ENCODE measurements at regions not wholly inside any gene's neighbourhood (a gene's known extent, or its start where the extent isn't known, plus 50 kb on each side); places are given as distances from the start of the nearest gene placed in this dataset.
A peak's percentile ranks its signal among the peaks of the same experiment; 100 is the strongest.

DNA sequence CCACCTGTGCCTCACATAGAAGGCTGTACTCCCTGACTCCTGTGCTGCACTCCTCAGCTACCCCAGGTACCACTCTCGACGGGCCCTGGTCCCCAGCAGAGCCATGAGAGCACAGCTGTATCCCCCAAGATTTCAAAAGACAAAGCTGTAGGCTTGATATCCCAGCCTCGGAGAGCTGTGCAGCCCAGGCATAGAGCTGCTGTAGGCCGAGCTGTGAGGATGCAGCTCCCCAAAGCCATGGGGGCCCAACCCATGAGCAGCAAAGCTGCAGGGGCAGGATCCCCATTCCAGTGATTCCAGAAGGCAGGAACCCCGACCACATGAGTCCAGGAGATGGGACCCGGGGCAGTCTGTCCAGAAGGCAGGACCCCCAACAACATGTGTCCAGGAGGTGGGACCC, 123.8 kb upstream of the CBLN2 start:
- H3K27me3 ChIP-seq (replicated peaks in 1 of 2; ENCODE audit: control insufficient read depth in 2 of 2, extremely low read depth in 1 of 2, insufficient read depth in 2 of 2, low read length in 1 of 2) = no peaks in the 10 kb centered on the region
- POLR2A ChIA-PET = no interaction called here
- H3K36me3 ChIP-seq (ENCODE audit: control insufficient read depth in 2 of 2, extremely low read depth in 1 of 2, insufficient read depth in 1 of 2, low read length in 1 of 2) = no peaks in the 10 kb centered on the region
- no peak overlapping the region for H3K27ac Mint-ChIP-seq
- peaks cover 4 to 7% (median 5%) of the 10 kb centered on the region in 3 donors for H3K9me3 Mint-ChIP-seq
- no peaks in the 10 kb centered on the region for H3K27me3 Mint-ChIP-seq
- H3K4me1 ChIP-seq (ENCODE audit: control insufficient read depth in 1 of 2, extremely low read depth in 1 of 2, insufficient read depth in 2 of 2, low read length in 2 of 2) = no peaks in the 10 kb centered on the region
- WGBS (ENCODE audit: insufficient coverage) = 77% methylated on average over 6 of the region's 6 CpGs
- no peaks in the 10 kb centered on the region for H3K9me3 ChIP-seq
- H3K4me3 Mint-ChIP-seq = no peak overlapping the region
- H3K4me1 Mint-ChIP-seq = no peaks in the 10 kb centered on the region
- H3K36me3 Mint-ChIP-seq = no peaks in the 10 kb centered on the region
- CTCF ChIA-PET = no interaction called here
- ATAC-seq (replicated peaks in 1 of 4) = no peak
- H3K4me3 ChIP-seq (ENCODE audit: control insufficient read depth in 1 of 2, extremely low read depth in 1 of 2, low read length in 1 of 2) = no peak overlapping the region
- H3K27ac ChIP-seq (ENCODE audit: low read length) = no peak overlapping the region
- no peak for DNase-seq

DNA sequence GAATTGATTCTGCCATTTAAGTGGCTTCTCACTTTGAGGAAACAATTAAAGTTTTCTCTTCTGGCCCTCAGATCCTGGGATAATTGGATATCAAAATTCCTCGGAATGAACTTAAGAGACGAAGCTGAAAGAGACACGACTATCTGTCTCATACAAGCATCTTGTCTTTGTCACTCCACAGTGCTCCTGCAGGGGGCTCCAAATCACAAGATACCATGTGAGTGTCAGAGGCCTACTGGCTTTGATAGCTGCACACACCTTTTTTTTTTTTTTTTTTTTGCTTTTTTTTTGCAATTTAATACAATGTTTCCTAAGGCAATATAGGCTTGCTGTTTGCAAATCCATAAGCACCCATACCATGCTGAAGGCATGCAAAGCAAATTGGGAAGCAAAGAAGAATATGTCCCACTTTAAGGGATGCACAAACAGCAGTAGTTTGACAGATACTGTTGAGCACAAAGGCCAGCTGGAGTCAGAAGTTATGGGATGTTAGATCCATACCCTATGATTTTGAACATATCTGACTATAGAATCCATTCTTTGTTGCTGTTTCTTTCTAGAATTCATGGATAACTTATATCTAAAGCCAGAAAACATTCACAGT, 109.0 kb upstream of the CBLN2 start:
- ChIA-PET POLR2A (no interaction called here), CTCF (no interaction called here)
- no peaks in the 10 kb centered on the region for H3K27me3 Mint-ChIP-seq
- no peaks in the 10 kb centered on the region for H3K36me3 ChIP-seq (ENCODE audit: control insufficient read depth in 2 of 2, extremely low read depth in 1 of 2, insufficient read depth in 1 of 2, low read length in 1 of 2)
- DNase-seq (peak in 9 of 35 experiments; percentile 1 to 18 (median 3)), ATAC-seq (replicated peaks in 1 of 4) (no peak)
- H3K4me1 Mint-ChIP-seq = no peaks in the 10 kb centered on the region
- WGBS (ENCODE audit: insufficient coverage) = 77% methylated on average over 3 of the region's 3 CpGs
- no peaks in the 10 kb centered on the region for H3K36me3 Mint-ChIP-seq
- no peaks in the 10 kb centered on the region for H3K4me1 ChIP-seq (ENCODE audit: control insufficient read depth in 1 of 2, extremely low read depth in 1 of 2, insufficient read depth in 2 of 2, low read length in 2 of 2)
- H3K4me3 Mint-ChIP-seq = no peak overlapping the region
- H3K4me3 ChIP-seq (ENCODE audit: control insufficient read depth in 1 of 2, extremely low read depth in 1 of 2, low read length in 1 of 2) = no peak overlapping the region
- H3K9me3 Mint-ChIP-seq = peaks cover 0 to 10% (median 5%) of the 10 kb centered on the region in 3 donors
- no peaks in the 10 kb centered on the region for H3K9me3 ChIP-seq
- no peak overlapping the region for H3K27ac Mint-ChIP-seq
- H3K27me3 ChIP-seq (replicated peaks in 1 of 2; ENCODE audit: control insufficient read depth in 2 of 2, extremely low read depth in 1 of 2, insufficient read depth in 2 of 2, low read length in 1 of 2) = no peaks in the 10 kb centered on the region
- H3K27ac ChIP-seq (ENCODE audit: low read length) = no peak overlapping the region

DNA sequence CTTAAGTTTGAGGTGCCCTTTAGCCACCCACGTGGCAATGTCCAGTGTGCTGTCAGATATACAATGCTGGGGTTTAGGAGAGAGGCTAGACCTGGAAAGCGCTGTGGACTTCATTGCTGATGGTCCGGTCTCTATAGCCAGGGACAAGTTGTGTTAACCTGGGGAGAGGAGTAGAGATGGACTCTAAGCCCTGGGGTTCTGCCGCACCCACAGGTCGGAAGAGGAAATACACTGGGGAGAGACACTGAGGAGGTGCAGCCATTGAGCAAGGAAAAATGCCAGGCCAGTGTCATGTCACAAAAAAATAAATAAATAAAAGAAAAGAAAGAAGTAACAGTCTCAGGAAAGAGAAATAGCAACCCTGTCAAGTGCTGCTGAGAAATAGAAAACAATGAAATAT, 106.9 kb upstream of the CBLN2 start:
- Mint-ChIP-seq H3K9me3 (peaks cover 0 to 5% (median 5%) of the 10 kb centered on the region in 3 donors), H3K27ac (no peak overlapping the region), H3K36me3 (no peaks in the 10 kb centered on the region), H3K4me3 (no peak overlapping the region), H3K4me1 (no peaks in the 10 kb centered on the region), H3K27me3 (no peaks in the 10 kb centered on the region)
- H3K4me3 ChIP-seq (ENCODE audit: control insufficient read depth in 1 of 2, extremely low read depth in 1 of 2, low read length in 1 of 2) = no peak overlapping the region
- no peaks in the 10 kb centered on the region for H3K27me3 ChIP-seq (replicated peaks in 1 of 2; ENCODE audit: control insufficient read depth in 2 of 2, extremely low read depth in 1 of 2, insufficient read depth in 2 of 2, low read length in 1 of 2)
- no peaks in the 10 kb centered on the region for H3K4me1 ChIP-seq (ENCODE audit: control insufficient read depth in 1 of 2, extremely low read depth in 1 of 2, insufficient read depth in 2 of 2, low read length in 2 of 2)
- no peaks in the 10 kb centered on the region for H3K9me3 ChIP-seq
- DNase-seq (no peak), ATAC-seq (replicated peaks in 1 of 4) (no peak)
- no peak overlapping the region for H3K27ac ChIP-seq (ENCODE audit: low read length)
- POLR2A ChIA-PET = no interaction called here
- CTCF ChIA-PET = no interaction called here
- H3K36me3 ChIP-seq (ENCODE audit: control insufficient read depth in 2 of 2, extremely low read depth in 1 of 2, insufficient read depth in 1 of 2, low read length in 1 of 2) = no peaks in the 10 kb centered on the region
- WGBS (ENCODE audit: insufficient coverage) = 59% methylated on average over 2 of the region's 5 CpGs

DNA sequence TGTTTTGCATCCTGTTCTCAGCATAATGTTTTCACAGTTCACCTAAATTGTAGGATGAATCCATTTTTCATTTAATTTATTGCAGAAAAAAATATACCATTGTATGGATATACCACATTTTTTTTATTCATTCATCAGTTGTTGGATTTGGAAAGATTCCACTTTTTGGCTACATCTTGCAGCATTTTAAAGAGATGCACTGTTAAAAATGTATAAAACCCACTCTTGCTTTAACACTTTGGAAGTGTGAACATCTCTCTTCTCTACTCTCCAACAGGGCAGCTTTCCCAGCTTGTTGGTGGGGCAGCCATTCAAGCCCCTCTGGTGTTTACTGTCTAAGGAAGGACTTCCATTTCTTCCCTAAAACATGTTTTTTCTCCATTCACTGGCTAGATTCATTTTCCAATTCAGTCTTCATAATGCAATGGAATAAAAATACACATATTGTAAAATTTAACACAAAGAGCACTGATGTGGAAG, 104.4 kb upstream of the CBLN2 start:
- Mint-ChIP-seq H3K4me3 (no peak overlapping the region), H3K27me3 (no peaks in the 10 kb centered on the region), H3K9me3 (peaks cover 0 to 6% (median 4%) of the 10 kb centered on the region in 3 donors), H3K4me1 (no peaks in the 10 kb centered on the region), H3K36me3 (no peaks in the 10 kb centered on the region), H3K27ac (no peak overlapping the region)
- Histone ChIP-seq H3K4me3 (ENCODE audit: control insufficient read depth in 1 of 2, extremely low read depth in 1 of 2, low read length in 1 of 2) (no peak overlapping the region), H3K4me1 (ENCODE audit: control insufficient read depth in 1 of 2, extremely low read depth in 1 of 2, insufficient read depth in 2 of 2, low read length in 2 of 2) (no peaks in the 10 kb centered on the region), H3K27me3 (replicated peaks in 1 of 2; ENCODE audit: control insufficient read depth in 2 of 2, extremely low read depth in 1 of 2, insufficient read depth in 2 of 2, low read length in 1 of 2) (no peaks in the 10 kb centered on the region), H3K27ac (ENCODE audit: low read length) (no peak overlapping the region), H3K36me3 (ENCODE audit: control insufficient read depth in 2 of 2, extremely low read depth in 1 of 2, insufficient read depth in 1 of 2, low read length in 1 of 2) (no peaks in the 10 kb centered on the region), H3K9me3 (no peaks in the 10 kb centered on the region)
- CTCF ChIA-PET = no interaction called here
- ATAC-seq (replicated peaks in 1 of 4) (no peak), DNase-seq (no peak)
- POLR2A ChIA-PET = no interaction called here

DNA sequence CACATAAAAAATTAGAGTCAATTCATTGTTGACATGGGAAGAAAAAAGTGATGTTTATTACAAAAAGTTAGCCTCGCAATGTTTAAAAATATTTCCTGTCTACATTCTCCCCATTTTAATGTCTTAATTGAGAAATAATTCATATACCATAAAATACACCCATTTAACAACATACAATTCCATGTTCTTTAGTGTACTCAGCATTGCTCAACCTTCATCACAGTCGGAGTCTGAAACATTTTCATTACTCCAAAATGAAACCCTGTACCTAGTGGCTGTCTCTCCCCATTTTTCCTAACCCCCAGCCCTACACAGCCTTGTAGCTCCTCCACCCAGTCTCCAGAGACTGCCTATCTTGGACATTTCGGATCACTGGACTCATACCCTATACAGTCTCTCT, 103.9 kb upstream of the CBLN2 start:
- ChIA-PET POLR2A (no interaction called here), CTCF (no interaction called here)
- WGBS (ENCODE audit: insufficient coverage) = 73% methylated on average over 1 of the region's 3 CpGs
- H3K27ac Mint-ChIP-seq = no peak overlapping the region
- Histone ChIP-seq H3K4me3 (ENCODE audit: control insufficient read depth in 1 of 2, extremely low read depth in 1 of 2, low read length in 1 of 2) (no peak overlapping the region), H3K27ac (ENCODE audit: low read length) (no peak overlapping the region), H3K27me3 (replicated peaks in 1 of 2; ENCODE audit: control insufficient read depth in 2 of 2, extremely low read depth in 1 of 2, insufficient read depth in 2 of 2, low read length in 1 of 2) (no peaks in the 10 kb centered on the region), H3K4me1 (ENCODE audit: control insufficient read depth in 1 of 2, extremely low read depth in 1 of 2, insufficient read depth in 2 of 2, low read length in 2 of 2) (no peaks in the 10 kb centered on the region), H3K36me3 (ENCODE audit: control insufficient read depth in 2 of 2, extremely low read depth in 1 of 2, insufficient read depth in 1 of 2, low read length in 1 of 2) (no peaks in the 10 kb centered on the region), H3K9me3 (no peaks in the 10 kb centered on the region)
- no peak overlapping the region for H3K4me3 Mint-ChIP-seq
- H3K4me1 Mint-ChIP-seq = no peaks in the 10 kb centered on the region
- H3K27me3 Mint-ChIP-seq = no peaks in the 10 kb centered on the region
- no peak for DNase-seq
- ATAC-seq (replicated peaks in 1 of 4) = no peak
- peaks cover 0 to 6% (median 4%) of the 10 kb centered on the region in 3 donors for H3K9me3 Mint-ChIP-seq
- no peaks in the 10 kb centered on the region for H3K36me3 Mint-ChIP-seq

DNA sequence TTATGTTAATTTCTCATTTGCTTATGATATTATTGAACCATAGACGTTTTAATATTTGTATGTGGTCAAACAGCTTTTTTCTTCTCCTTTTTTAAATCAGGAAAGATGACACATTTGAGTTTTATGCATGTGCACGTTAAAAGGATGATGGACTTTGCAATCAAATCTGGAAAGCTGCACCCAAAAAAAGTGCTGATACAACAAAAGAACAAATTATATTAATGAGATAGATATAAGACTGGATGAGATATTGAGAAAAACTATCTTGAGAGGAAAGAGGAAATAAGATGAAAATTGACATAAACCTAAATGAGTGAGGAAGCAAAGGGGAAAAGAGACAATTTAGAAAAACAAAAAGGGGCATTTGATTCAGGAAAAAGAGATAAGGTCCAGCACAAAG, 96.4 kb upstream of the CBLN2 start:
- no CpG with 5 or more reads among the region's 2 CpGs for WGBS (ENCODE audit: insufficient coverage)
- H3K9me3 ChIP-seq = no peaks in the 10 kb centered on the region
- peaks cover 0 to 14% (median 8%) of the 10 kb centered on the region in 3 donors for H3K9me3 Mint-ChIP-seq
- no peak overlapping the region for H3K27ac Mint-ChIP-seq
- ATAC-seq (replicated peaks in 1 of 4) (no peak), DNase-seq (no peak)
- POLR2A ChIA-PET = no interaction called here
- no peak overlapping the region for H3K4me3 Mint-ChIP-seq
- no peaks in the 10 kb centered on the region for H3K27me3 ChIP-seq (replicated peaks in 1 of 2; ENCODE audit: control insufficient read depth in 2 of 2, extremely low read depth in 1 of 2, insufficient read depth in 2 of 2, low read length in 1 of 2)
- no peak overlapping the region for H3K27ac ChIP-seq (ENCODE audit: low read length)
- no peaks in the 10 kb centered on the region for H3K27me3 Mint-ChIP-seq
- no peaks in the 10 kb centered on the region for H3K36me3 ChIP-seq (ENCODE audit: control insufficient read depth in 2 of 2, extremely low read depth in 1 of 2, insufficient read depth in 1 of 2, low read length in 1 of 2)
- no peaks in the 10 kb centered on the region for H3K4me1 ChIP-seq (ENCODE audit: control insufficient read depth in 1 of 2, extremely low read depth in 1 of 2, insufficient read depth in 2 of 2, low read length in 2 of 2)
- H3K4me3 ChIP-seq (ENCODE audit: control insufficient read depth in 1 of 2, extremely low read depth in 1 of 2, low read length in 1 of 2) = no peak overlapping the region
- CTCF ChIA-PET = no interaction called here
- H3K36me3 Mint-ChIP-seq = no peaks in the 10 kb centered on the region
- H3K4me1 Mint-ChIP-seq = peaks cover 0 to 6% (median 0%) of the 10 kb centered on the region in 3 donors

DNA sequence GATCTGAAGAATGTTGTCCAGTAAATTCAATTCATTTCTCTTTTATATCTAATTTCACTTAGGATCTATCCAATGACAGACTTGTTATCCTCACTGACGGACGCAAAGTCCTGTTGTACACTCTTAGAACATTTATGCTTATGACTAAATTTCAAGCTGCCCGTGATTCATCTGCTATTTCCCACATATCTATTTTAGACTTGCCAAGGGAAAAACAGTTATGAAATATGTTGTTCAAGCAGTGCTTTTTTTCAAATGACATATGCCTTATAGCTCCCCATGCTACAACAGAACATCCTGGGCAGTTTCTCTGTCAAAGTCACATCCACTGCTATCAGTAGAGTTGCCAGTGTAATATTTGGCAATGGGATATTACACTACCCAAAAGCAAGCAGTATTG, 94.2 kb upstream of the CBLN2 start:
- Mint-ChIP-seq H3K27ac (no peak overlapping the region), H3K9me3 (peaks cover 0 to 8% (median 3%) of the 10 kb centered on the region in 3 donors), H3K36me3 (no peaks in the 10 kb centered on the region), H3K4me3 (no peak overlapping the region), H3K27me3 (no peaks in the 10 kb centered on the region), H3K4me1 (peaks cover 0 to 6% (median 0%) of the 10 kb centered on the region in 3 donors)
- ChIA-PET POLR2A (no interaction called here), CTCF (no interaction called here)
- Histone ChIP-seq H3K4me3 (ENCODE audit: control insufficient read depth in 1 of 2, extremely low read depth in 1 of 2, low read length in 1 of 2) (no peak overlapping the region), H3K9me3 (no peaks in the 10 kb centered on the region), H3K27me3 (replicated peaks in 1 of 2; ENCODE audit: control insufficient read depth in 2 of 2, extremely low read depth in 1 of 2, insufficient read depth in 2 of 2, low read length in 1 of 2) (no peaks in the 10 kb centered on the region), H3K27ac (ENCODE audit: low read length) (no peak overlapping the region), H3K36me3 (ENCODE audit: control insufficient read depth in 2 of 2, extremely low read depth in 1 of 2, insufficient read depth in 1 of 2, low read length in 1 of 2) (no peaks in the 10 kb centered on the region), H3K4me1 (ENCODE audit: control insufficient read depth in 1 of 2, extremely low read depth in 1 of 2, insufficient read depth in 2 of 2, low read length in 2 of 2) (no peaks in the 10 kb centered on the region)
- ATAC-seq (replicated peaks in 1 of 4) (no peak), DNase-seq (no peak)
- no CpG with 5 or more reads among the region's 3 CpGs for WGBS (ENCODE audit: insufficient coverage)
